ENCODE measurements at regions not wholly inside any gene's neighbourhood (a gene's known extent, or its start where the extent isn't known, plus 50 kb on each side); places are given as distances from the start of the nearest gene placed in this dataset.

DNA sequence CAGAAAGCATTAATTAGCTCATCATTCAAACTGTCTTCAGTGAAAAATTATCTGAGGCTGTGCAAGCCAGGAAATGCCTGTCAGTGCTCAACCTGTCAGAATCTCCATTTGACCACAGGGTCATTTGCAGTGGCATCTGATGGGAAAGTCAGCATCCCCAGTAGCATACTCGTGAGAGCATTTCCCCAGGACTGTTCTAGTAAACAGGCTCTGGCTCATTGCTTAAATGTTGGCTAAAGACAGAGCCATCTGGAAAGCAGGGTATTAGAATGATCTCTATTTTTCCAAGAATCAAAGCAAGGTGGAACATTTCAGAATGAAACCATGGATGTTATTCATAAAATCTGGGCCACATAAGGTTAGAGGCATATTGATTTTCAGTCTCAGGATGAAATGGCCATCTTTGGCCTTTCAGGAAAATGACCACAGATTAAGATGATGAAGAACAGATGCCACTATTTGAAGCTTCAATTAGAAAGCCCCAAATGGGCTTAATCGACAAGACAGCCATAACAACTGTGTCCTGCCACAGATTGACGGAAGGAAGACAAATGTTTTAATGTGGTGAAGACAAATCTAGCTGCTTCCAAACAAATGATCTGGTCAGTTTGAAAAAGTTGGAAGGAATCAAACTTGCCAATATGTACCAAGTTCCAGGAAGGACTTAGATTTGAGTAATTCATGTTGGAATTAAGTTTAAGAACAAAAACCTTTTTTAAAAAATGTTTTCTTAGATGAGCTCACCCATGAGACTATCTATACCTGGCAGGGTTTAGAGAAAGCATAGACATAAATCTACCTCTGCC lies 94.0 kb upstream of the FAR2 start:
- TF ChIP-seq, protein P1, sequence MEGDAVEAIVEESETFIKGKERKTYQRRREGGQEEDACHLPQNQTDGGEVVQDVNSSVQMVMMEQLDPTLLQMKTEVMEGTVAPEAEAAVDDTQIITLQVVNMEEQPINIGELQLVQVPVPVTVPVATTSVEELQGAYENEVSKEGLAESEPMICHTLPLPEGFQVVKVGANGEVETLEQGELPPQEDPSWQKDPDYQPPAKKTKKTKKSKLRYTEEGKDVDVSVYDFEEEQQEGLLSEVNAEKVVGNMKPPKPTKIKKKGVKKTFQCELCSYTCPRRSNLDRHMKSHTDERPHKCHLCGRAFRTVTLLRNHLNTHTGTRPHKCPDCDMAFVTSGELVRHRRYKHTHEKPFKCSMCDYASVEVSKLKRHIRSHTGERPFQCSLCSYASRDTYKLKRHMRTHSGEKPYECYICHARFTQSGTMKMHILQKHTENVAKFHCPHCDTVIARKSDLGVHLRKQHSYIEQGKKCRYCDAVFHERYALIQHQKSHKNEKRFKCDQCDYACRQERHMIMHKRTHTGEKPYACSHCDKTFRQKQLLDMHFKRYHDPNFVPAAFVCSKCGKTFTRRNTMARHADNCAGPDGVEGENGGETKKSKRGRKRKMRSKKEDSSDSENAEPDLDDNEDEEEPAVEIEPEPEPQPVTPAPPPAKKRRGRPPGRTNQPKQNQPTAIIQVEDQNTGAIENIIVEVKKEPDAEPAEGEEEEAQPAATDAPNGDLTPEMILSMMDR (IDR thresholded peaks at IDR 0.05; ENCODE audit: insufficient read depth, low read length), result no peak
- no peak for TF ChIP-seq GABPA (IDR thresholded peaks at IDR 0.05; ENCODE audit: low read depth)
- TF ChIP-seq SPI1 (IDR thresholded peaks at IDR 0.05; ENCODE audit: borderline replicate concordance, low read depth), result no peak
- no peak for TF ChIP-seq REST (IDR thresholded peaks at IDR 0.05; ENCODE audit: insufficient replicate concordance, low read depth)

Measured in HL-60 (cell line).